ENCODE measurements at regions not wholly inside any gene's neighbourhood (a gene's known extent, or its start where the extent isn't known, plus 50 kb on each side); places are given as distances from the start of the nearest gene placed in this dataset.

GRCh38 chr13:78487707-78488106 lies 115.6 kb downstream of the POU4F1 start:
- TF ChIP-seq POLR2AphosphoS5 (IDR thresholded peaks at IDR 0.05; ENCODE audit: borderline replicate concordance, low read depth, low read length), result no peak
- TF ChIP-seq EZH2 (IDR thresholded peaks at IDR 0.05), result no peak
- no peak for TF ChIP-seq FOXP2 (optimal IDR thresholded peaks at IDR 0.05; ENCODE audit: control extremely low read depth, extremely low read length, insufficient read depth)
